Stimulated activated CD4-positive, alpha-beta T cell treated with anti-CD3 and anti-CD28 coated beads, Interleukin-12 subunit alpha, Interleukin-12 subunit beta, amount 100 ng/mL, for 48 hours (primary cell): ENCODE measurements at regions not wholly inside any gene's neighbourhood (a gene's known extent, or its start where the extent isn't known, plus 50 kb on each side); places are given as distances from the start of the nearest gene placed in this dataset.
A peak's percentile ranks its signal among the peaks of the same experiment; 100 is the strongest.
"Not testable (repeated sequence)": the region's sequence is repeated elsewhere in the genome, so short reads cannot be mapped to it uniquely, and the experiment has no call there.

Source experiments
- DNase-seq, 3 donors: peaks; one replicate each; pipeline ENCODE4 v3.0.0-alpha.2; 2020; ENCODE audit warnings: low read depth in 2 of 3, low spot score in 1 of 3

- not testable (repeated sequence) for DNase-seq
These were observed 271.0 kb upstream of the PLGLB2 start for GRCh38 chr2:87476936-87477335.

GRCh38 chr2:87477669-87478428, 270.0 kb upstream of the PLGLB2 start:
- DNase-seq, result not testable (repeated sequence)

- not testable (repeated sequence) for DNase-seq
These were observed 269.0 kb upstream of the PLGLB2 start for GRCh38 chr2:87478911-87479310.

GRCh38 chr2:87483093-87483680, 264.7 kb upstream of the PLGLB2 start:
- DNase-seq, result not testable (repeated sequence)

GRCh38 chr2:87484363-87484762, 263.5 kb upstream of the PLGLB2 start:
- DNase-seq, result not testable (repeated sequence)

GRCh38 chr2:87485455-87485854, 262.4 kb upstream of the PLGLB2 start:
- not testable (repeated sequence) for DNase-seq

- not testable (repeated sequence) for DNase-seq
These were observed 262.0 kb upstream of the PLGLB2 start for GRCh38 chr2:87485884-87486283.

GRCh38 chr2:87486413-87486812, 261.5 kb upstream of the PLGLB2 start:
- DNase-seq, result not testable (repeated sequence)

- not testable (repeated sequence) for DNase-seq
These were observed 259.9 kb upstream of the PLGLB2 start for GRCh38 chr2:87488021-87488420.

- not testable (repeated sequence) for DNase-seq
These were observed 258.9 kb upstream of the PLGLB2 start for GRCh38 chr2:87488991-87489390.

- DNase-seq, result not testable (repeated sequence)
These were observed 253.0 kb upstream of the PLGLB2 start for GRCh38 chr2:87494846-87495245.

GRCh38 chr2:87495455-87495854, 252.4 kb upstream of the PLGLB2 start:
- not testable (repeated sequence) for DNase-seq

- DNase-seq, result not testable (repeated sequence)
These were observed 251.6 kb upstream of the PLGLB2 start for GRCh38 chr2:87496036-87497006.

- not testable (repeated sequence) for DNase-seq
These were observed 250.8 kb upstream of the PLGLB2 start for GRCh38 chr2:87497135-87497534.

- DNase-seq, result not testable (repeated sequence)
These were observed 250.2 kb upstream of the PLGLB2 start for GRCh38 chr2:87497700-87498099.

- peak in 1 of 3 donors; percentile 28 for DNase-seq
These were observed 249.6 kb upstream of the PLGLB2 start for GRCh38 chr2:87498169-87498853.

GRCh38 chr2:87498854-87499238, 249.0 kb upstream of the PLGLB2 start:
- DNase-seq, result not testable (repeated sequence)

GRCh38 chr2:87499860-87500259, 248.0 kb upstream of the PLGLB2 start:
- not testable (repeated sequence) for DNase-seq

GRCh38 chr2:87500421-87500820, 247.5 kb upstream of the PLGLB2 start:
- not testable (repeated sequence) for DNase-seq

GRCh38 chr2:87500951-87501350, 246.9 kb upstream of the PLGLB2 start:
- DNase-seq, result not testable (repeated sequence)

- DNase-seq, result not testable (repeated sequence)
These were observed 244.9 kb upstream of the PLGLB2 start for GRCh38 chr2:87502948-87503347.
